ENCODE measurements at regions not wholly inside any gene's neighbourhood (a gene's known extent, or its start where the extent isn't known, plus 50 kb on each side); places are given as distances from the start of the nearest gene placed in this dataset.
A peak's percentile ranks its signal among the peaks of the same experiment; 100 is the strongest.

- no peak for DNase-seq
Measured at GRCh38 chr12:107283652-107284051, 190.3 kb upstream of the CRY1 start.

- no peak for DNase-seq
Measured at GRCh38 chr12:107284692-107285091, 191.3 kb upstream of the CRY1 start.

- DNase-seq, result no peak
Measured at GRCh38 chr12:107287436-107288413, 194.4 kb upstream of the CRY1 start.

GRCh38 chr12:107288414-107289127 is 195.2 kb upstream of the CRY1 start:
- DNase-seq, result no peak

- no peak for DNase-seq
Measured at GRCh38 chr12:107291018-107291417, 197.7 kb upstream of the CRY1 start.

GRCh38 chr12:107296681-107297089 is 203.3 kb upstream of the CRY1 start:
- DNase-seq, result no peak

GRCh38 chr12:107302649-107303341 is 209.4 kb upstream of the CRY1 start:
- DNase-seq, result no peak

- DNase-seq, result no peak
Measured at GRCh38 chr12:107304588-107305532, 211.5 kb upstream of the CRY1 start.

GRCh38 chr12:107306141-107306659 is 212.9 kb upstream of the CRY1 start:
- DNase-seq, result no peak

GRCh38 chr12:107308310-107308709 is 215.0 kb upstream of the CRY1 start:
- DNase-seq, result no peak

GRCh38 chr12:107309020-107309419 is 215.7 kb upstream of the CRY1 start:
- no peak for DNase-seq

- no peak for DNase-seq
Measured at GRCh38 chr12:107310621-107311020, 217.3 kb upstream of the CRY1 start.

- DNase-seq, result no peak
Measured at GRCh38 chr12:107311682-107312081, 218.3 kb upstream of the CRY1 start.

GRCh38 chr12:107317751-107318555 is 224.6 kb upstream of the CRY1 start:
- peak; percentile 40 to 82 for DNase-seq

- DNase-seq, result no peak
Measured at GRCh38 chr12:107318556-107318805, 225.1 kb upstream of the CRY1 start.

GRCh38 chr12:107318806-107319532 is 225.6 kb upstream of the CRY1 start:
- DNase-seq, result peak in 1 of 2 experiments; percentile 31

- DNase-seq, result no peak
Measured at GRCh38 chr12:107319533-107320032, 226.2 kb upstream of the CRY1 start.

- DNase-seq, result peak in 1 of 2 experiments; percentile 16
Measured at GRCh38 chr12:107320033-107320928, 226.9 kb upstream of the CRY1 start.

- no peak for DNase-seq
Measured at GRCh38 chr12:107320929-107321631, 227.7 kb upstream of the CRY1 start.

Measured in SW 1271 (cell line).